Retina (tissue), 1 donor: ENCODE measurements at regions not wholly inside any gene's neighbourhood (a gene's known extent, or its start where the extent isn't known, plus 50 kb on each side); places are given as distances from the start of the nearest gene placed in this dataset.
A peak's percentile ranks its signal among the peaks of the same experiment; 100 is the strongest.

Experiments
- DNase-seq: peaks from one replicate; pipeline ENCODE4 v3.0.0-alpha.2; 2016

DNA sequence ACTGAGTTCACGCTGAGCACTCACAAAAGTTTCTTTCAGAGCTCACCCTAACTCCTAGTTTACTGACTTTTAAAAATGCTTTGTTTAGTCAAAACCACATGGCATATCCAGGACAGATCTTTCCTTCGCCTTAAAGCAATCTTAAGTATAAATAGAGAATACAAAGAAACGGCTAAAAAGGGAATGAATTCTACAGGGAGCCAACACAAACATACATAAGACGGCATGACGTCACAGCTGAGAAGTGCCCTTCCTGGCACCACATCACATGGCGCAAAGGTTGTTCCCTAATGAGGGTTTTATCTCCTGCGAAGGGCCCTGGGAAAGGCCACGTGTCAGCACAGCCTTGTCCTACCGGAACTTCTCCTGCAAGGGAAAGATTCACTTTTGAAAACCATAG, 141.3 kb downstream of the IRX1 start:
- no peak for DNase-seq

DNA sequence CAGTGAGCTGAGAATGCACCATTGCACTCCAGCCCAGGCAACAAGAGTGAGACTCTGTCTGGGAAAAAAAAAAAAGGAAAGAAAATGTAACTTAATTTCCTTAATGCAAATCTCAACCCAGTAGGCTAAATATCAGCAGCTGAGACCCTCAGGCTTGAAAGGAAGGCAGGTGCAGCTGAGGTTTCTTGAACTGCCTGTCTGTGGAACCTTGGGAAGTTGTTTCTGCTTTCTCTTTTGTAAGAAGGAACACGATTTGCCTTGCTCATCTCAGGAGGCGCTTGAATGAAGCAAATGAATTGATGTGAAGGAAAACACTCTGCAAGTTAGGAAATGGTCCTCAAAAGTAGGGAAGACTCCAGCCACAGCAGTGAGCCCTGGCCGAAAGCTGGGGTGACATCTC, 143.3 kb downstream of the IRX1 start:
- no peak for DNase-seq

DNA sequence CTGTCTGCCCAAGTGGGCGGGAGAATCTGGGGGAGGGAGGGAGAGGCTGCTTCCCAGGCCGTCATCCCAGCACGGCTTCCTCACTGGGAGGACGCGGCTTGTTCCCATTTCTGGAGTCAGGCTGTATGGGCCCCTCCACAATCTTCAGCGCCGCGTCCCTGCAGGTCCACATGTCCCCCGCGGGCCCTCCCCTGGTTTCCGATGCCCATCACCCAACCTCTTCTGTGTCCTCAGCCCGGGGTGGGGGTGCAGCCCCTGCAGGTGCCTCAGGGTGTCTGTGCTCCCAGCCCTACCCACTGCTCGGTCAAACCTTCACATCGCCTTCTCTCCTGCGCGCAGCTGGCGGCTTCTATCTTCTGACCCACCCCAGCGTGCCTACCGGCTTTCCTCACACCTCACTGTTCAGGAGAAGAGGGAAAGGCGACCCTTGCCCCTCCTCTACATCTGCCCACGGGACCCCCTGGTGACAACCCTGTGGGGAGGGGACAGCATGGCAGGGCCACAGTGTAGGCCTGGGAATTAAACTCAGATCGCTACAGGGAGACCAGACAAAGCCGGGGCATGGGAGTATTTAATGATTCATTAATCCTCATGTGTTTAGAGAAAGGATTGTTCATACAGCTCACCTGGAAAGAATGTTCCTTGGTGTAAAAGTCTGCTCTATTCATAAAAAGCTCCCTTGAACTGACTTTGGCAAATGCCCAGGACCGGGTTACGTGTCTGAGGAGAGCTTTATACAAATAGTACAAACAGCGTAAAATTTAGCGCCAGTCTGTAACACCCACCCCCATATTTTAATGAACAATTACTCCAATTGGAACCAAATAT, 145.1 kb downstream of the IRX1 start:
- DNase-seq = no peak

DNA sequence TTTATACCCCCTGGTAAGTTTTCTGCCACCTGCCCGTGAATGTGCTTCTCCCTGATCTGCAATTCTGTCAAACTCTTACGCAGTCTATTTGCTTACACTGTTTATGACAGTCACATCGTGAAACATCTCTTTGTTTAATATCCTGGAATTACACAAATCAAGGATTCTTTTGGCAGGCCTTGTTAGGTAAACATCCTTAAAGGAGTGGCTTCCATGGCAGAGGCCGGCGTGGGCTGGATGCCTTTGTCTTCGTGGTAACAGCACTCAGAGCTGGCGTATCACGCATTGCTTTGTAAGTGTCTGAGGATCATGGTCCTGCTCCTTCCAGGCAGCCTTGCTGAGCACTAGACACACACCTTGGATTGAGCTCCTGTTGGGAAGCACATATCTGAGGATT, 145.7 kb downstream of the IRX1 start:
- no peak for DNase-seq

DNA sequence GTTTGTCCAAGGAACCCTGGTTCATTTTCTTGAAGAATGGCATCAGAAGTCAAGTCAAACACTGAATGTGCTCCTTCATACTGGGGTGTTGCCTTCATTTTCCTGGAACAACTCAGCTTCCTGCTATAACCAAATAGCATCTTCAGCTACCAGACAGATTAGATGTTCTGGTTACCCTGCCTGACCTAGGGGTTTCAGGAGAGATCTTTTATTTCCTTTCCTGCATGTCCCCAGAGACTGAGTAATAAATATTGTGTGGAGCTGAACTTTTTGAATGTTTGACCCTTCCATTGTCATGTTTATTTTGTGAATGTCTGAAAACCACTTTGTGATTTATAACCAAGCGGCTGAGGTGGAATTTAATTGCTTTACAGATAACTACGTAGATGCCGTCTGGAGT, 147.1 kb downstream of the IRX1 start:
- DNase-seq = no peak

DNA sequence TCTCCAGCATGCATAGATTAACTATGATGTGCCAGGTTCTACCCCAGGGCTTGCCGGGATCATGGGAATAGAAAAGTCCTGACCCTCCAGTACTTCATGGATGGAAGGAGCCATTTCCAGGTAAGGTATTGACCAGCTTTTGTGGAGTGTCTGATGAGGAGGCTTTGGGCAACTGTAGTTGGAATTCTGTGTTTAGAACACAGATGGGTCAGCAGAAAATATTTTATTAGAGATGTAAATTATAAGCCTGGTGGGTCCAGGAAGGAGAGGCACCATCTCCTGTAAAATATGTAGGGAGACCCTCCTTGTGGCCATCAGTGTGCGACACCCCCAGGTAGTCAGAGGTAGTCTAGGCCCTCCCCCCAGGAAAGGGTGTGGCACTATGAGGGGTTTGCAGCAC, 156.2 kb downstream of the IRX1 start:
- no peak for DNase-seq

DNA sequence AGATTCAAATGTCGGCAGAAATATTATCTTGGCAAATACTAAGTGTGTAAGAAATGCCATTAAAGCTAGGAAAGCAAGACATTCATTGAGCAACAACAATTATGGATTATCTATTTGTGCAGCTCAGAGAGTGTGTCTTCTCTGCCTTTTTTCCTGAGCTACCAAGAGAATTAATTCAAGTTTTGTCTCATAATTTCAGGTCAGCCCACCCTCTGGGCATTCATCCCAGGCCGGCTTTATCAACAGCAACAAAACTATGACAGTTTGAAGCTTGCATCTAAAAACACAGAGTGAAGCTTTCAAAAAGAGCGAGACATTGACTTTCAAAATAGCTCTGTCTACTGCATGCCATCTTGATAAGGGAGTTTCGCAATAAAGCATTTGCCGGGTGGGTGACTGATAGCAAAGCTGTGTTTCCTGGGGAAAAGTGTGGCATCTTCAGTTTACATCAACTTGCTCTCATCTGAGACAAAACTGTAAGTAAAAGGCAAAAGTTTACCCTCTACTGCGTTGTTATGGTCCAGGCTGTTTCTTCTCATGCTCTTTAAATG, 182.4 kb downstream of the IRX1 start:
- no peak for DNase-seq

DNA sequence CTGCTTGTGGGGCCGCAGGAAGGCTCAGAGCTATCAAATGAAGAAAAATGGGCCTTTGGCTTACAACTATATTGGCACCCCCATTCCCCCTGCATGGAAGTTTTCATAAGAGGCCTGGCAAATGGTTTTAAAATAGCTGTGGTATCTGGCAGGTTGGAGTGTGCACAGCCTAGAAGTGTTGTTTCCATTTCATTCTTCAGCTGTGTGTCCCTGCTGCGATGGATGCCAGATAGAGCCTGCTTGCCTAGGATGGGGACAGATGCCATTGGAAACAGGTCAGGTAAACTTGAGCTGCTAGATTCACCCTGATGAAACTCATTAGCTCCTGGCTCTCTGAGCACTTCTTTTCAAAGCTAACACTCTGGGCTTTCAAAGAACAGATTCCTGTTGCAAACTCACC, 183.3 kb downstream of the IRX1 start:
- no peak for DNase-seq

DNA sequence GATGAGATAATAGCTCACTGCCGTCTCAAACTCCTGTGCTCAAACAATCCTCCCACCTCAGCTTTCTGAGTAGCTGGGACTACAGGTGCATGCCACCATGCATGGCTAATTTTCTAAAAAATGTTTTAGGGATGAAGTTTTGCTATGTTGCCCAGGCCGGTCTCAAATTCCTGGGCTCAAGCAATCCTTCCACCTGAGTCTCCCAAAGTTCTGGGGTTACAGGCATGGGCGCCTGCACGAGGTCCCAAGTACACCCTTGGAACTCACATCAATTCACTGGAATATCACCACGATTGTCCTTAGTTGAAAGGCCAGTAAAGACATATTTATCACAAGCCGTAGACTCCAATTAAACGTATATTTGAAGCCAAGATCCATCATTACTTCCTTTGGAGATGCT, 184.6 kb downstream of the IRX1 start:
- no peak for DNase-seq

DNA sequence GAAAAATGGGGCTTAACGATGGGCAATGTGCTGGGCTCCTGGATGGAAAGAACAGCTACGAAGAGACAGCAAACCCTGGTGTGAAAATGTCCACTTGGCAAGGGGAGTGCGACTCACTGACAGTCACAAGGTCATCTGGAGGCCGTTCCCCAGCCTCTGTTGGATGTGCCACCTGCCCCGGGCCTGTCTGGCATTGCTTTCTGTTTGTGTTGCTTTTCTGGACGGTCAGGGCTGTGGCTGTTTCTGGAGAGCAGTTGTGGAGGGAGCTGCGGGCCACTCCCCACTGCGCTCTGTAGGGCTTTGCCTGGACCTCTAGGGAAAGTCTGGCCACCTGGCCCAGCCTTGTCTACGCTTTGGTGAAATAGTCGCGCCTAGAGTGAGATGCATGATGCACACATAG, 185.3 kb downstream of the IRX1 start:
- DNase-seq = no peak

DNA sequence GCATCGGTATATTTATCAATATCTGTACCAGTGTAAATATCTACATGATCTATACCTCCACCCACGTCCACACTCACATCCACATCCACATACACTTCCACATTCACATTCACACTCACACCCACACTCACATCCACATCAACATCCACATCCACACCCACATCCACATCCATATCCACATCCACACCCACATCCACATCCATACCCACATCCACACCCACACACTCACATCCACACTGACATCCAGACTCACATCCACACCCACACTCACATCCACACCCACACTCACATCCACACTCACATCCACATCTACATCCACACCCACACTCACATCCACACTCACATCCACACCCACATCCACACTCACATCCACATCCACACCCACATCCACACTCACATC, 189.2 kb downstream of the IRX1 start:
- no peak for DNase-seq

DNA sequence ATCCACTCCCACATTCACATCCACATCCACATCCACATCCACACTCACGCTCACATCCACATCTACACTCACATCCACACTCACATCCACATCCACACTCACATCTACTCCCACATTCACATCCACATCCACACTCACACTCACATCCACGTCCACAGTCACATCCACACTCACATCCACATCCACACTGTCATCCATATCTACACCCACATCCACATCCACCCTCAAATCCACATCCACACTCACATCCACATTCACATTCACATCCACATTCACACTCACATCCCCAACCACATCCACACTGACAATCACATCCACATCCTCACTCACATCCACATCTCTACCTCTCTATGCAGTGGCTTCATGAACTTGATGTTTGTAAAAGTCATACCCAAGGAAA, 190.5 kb downstream of the IRX1 start:
- no peak for DNase-seq

DNA sequence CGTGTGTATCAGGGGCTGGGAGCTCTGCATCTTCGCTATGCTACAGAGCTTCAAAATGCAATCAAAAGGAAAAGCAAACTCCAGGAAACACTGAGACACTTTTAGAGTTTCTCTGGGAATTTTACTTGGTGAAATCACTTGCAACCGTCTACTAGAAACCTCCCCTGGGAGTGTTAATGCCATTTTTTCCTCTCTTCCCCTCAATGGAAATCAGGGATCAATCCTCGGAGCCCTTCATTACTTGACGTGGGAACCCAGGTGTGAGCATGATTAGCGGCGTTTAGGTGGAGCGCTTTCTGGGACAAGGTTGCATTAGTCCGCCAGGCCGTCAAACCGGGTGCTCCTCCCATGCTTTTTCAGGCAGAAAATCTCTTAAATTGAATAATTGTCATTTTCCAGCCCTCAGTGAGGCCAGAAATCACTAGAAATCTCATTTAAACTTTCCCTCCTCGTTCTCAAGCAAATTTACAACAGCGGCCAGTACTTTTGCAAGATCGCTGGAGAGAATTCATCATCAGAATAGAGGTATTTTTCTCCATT, 191.3 kb downstream of the IRX1 start:
- DNase-seq = peak; percentile 52

DNA sequence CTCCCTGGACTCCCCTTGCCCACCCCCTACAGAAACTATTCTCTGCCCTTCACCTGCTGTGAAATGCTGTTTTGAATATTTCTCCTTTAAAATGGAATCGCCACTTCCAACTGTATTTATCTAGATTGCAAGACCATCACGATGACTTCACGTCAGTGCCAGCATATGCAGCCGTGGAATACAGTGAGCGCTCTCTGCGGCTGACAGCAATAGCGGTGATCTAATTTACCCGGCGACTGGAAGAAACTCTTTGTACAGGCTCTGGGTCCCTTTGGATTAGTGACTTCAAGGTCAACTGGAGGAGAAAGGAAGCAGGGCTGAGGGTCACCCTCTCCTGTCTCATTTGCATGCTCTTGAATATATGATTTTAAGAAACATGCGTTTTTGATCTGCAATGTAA, 192.0 kb downstream of the IRX1 start:
- no peak for DNase-seq

DNA sequence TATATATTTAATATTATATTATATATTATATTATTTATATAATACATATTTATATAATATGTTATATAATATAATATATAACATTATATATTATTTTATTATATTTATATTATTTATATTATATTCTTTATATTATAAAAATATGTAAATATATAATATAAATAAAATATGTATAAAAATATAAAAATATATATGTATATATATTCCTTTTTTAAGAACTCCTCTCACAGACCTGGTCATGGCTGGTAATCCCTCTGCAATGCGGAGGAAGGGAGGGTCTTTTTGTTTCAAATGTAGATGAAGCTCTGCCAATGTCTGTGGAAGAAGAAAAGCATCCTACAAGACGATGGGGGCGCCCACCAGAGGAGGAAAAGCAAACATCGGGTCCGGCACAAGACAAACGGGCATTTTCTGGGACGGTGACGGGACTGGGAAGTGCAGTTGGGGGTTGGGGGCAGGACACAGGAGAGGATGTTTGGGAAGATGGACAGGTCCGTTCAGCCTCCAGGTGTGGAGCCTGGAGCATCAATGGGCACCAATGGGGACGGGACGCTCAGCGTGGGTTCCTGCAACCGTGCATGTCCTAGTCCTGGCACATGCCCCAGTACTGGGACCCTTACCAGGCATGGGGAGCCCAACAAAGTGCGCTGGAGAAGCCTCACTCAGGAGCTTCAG, 194.0 kb downstream of the IRX1 start:
- no peak for DNase-seq

DNA sequence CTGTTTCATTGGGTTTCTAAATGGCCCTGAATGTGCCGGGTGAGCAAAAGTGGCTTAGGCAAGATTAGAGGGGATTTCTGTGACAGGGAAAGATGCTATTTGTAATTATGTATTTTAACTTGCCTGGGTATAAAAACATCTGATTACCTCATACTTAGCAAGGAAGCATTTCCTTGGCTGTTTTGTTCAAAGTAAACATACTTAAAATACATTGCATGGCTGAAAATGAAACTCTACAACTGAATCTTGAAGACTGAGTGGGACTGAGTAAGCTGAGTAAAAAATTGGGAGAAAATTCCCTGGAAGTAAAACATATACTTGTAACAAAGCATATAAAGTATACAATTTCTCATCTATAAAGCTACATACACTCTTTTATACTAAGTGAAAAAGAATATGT, 197.5 kb downstream of the IRX1 start:
- DNase-seq = no peak

DNA sequence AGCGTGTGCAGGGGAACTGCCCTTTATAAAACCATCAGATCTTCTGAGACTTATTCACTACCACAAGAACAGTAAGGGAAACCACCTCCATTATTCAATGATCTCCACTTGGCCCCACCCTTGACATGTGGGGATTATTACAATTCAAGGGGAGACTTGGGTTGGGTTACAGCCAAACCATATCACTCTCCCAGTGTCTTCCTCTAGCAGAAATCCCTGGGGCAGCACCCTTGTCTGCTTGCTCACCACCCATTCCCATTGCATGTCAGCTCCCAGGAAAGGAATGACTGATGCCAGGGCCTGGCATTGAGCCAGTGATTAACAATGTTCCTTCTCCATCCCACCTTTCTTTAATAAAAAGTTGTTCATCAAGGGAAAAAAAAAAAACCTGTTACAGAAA, 199.0 kb downstream of the IRX1 start:
- no peak for DNase-seq

DNA sequence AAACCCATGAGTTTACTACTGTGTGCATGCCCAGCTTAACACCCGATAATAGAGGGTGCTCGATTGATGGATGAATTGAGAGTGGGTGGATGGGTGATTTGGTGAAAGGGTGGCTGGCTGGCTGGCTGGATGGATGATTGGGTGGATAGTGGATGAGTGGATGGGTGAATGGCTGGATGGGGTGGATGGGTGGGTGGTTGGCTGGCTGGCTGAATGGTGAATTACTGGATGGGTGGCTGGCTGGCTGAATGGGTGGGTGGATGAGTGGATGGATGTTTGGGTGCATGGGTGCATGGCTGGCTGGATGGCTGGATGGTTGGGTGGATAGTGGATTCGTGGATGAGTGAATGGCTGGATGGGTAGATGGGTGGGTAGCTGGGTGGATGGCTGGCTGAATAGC, 201.1 kb downstream of the IRX1 start:
- no peak for DNase-seq

DNA sequence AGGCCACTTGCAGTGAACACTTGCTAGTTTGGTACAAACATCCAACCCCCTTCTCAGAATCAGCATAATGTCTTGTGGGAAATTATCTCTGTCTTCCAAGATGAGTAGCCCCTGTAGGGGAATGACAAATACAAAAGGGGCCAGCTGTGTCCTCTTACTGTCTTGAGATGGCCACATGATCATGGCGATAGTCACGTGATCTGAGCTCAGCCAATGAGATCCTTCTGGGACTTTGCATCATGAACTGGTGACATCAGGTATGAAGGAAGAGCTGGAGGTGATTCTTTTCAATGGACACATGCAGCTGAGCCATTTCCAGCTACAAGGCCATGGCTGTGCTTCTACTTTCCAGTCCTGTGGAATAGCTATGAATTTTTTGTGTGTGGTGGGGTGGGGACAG, 206.3 kb downstream of the IRX1 start:
- no peak for DNase-seq

DNA sequence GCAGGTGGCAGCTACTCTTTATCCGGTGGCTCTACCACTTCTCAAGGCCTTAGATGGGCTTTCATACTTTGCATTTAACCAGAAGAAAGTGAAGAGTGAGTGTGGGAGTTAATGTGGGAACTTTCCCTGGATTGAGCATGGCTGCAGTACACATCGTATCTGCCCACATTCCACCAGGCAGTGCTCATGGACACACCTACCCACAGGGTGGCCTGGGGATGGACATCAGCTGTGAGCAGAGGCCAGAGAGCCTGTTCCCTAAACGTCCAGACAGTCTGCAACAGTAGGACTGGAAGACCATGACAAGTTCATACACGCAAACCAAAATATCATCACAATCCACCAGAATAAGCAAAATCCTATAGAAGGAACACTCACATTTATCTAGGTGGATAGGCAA, 213.8 kb downstream of the IRX1 start:
- no peak for DNase-seq

DNA sequence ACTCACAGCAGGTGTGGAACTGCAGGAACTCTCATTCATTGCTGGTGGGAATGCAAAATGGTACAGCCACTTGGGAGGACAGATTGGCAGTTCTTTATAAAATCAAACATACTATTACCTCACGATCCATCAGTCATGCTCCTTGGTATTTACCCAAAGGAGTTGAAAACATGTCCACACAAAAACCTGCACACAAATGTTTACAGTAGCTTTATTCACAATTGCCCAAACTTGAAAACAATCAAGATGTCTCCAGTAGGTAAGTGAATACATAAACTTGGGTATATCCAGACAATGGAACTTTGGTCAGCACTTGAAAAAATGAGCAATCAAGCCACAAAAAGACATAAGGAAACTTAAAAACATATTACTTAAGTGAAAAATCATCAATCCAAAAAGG, 215.5 kb downstream of the IRX1 start:
- DNase-seq = no peak

DNA sequence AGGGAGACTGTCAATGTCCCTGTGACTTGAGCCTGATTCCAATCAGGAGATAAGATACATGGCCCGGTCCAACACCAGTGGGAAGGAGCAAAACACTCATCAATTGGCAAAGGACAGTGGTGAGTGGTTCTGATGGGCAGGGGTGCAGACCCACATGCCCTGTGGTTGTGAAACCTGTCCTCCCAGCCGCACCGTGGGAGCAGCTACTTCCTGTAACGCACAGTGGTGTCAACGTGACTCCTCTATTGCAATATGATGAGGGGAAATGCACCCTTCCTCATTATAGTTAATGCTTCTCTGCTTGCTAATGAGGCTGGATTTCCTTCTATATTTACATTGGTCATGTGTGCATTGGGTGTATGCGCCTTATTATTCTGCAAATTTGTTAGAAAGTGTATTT, 223.0 kb downstream of the IRX1 start:
- no peak for DNase-seq

DNA sequence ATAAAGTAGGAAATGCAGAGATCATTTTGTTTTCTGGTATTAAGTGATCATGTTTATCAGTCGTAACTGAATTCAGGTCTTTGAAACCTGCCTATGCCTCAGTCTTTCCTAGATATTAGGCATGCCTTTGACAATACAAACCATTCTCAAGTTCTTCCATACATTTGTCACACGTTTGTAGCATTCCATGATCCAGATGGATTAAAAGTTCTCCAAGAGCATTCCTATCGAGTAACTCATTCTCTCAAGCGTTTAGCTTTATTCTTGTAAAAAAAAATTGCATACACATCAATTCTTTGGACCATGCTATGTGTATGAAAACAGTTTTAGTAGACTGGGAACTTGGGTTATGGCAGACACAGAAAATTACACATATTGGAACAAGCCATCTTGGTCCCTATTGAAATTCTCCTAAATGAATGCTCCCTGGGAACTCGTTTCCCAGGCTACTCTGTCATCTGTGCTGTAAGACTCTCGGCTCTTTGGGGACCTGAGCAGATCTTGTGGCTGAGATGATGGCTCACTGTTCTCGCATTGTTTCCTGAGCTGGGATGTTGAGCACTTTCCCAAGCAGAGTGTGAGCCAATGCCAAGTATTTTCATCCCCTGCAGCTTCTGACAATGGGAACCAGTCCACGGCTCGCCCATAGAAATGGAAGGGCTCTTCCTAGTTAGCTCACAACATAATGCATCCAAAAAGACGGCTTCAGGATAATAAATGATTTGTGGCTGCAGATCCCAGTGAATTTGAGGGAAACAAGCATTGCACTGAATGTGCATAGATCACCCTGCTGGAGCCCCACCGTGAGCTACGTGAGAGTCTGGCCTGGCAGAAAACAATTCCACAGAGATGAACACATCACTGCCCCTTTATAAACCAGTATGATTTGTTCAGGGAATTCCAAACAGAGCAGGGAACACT, 230.2 kb downstream of the IRX1 start:
- DNase-seq = peak; percentile 37
